CD4-positive, alpha-beta T cell treated with Interleukin-17A for 4 hours (primary cell): ENCODE measurements at regions not wholly inside any gene's neighbourhood (a gene's known extent, or its start where the extent isn't known, plus 50 kb on each side); places are given as distances from the start of the nearest gene placed in this dataset.

Experiments
- DNase-seq: peaks from one replicate; pipeline ENCODE4 v3.0.0-alpha.2; 2020; ENCODE audit warnings: mixed read lengths

- DNase-seq = no peak
These were observed 359.2 kb upstream of the ATP2B1 start for GRCh38 chr12:90067791-90068190.

DNA sequence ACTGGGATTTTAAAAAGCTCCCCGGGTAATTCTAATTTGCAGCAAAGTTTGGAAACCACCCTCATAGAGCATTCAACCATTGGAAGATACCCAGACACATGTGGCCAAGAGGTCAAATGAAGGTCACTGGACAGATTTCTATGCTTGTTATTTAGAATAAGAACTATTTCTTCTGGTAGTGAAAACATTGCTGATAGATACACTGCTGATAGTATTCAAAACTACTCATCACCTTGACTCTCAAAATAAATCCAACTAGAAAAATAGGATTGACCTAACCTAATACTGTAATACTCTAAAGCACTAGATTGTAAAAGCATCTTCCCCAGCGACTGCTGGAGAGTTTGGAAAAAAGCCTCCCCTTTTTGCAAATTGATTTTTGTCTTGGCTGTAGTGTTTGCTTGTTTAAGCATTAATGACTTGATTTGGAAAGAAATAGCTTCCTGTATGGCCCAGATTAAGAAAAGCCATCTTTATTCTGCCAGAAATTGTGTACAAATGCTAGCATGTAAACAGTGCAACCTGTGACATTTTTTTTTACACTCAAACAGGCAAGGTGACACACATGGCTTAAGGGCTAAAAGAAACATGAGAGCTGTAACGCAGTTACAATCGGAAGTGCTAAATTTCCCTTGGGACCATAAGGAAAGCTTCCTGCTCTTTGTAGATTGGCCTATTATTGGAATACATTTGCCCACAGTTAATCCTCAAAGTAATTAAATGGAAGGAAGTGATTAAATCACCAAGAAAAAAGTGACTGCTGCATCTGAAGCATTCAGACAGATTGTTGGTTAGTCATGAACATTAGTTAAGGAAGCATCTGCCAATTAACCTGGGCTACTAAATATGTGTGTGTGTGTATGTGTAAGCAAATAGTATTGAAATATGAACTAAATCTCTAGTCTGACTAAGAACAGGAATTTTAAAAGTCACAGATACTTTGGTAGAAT lies 356.5 kb upstream of the ATP2B1 start:
- DNase-seq = no peak

GRCh38 chr12:90062799-90063198 lies 354.2 kb upstream of the ATP2B1 start:
- no peak for DNase-seq

DNA sequence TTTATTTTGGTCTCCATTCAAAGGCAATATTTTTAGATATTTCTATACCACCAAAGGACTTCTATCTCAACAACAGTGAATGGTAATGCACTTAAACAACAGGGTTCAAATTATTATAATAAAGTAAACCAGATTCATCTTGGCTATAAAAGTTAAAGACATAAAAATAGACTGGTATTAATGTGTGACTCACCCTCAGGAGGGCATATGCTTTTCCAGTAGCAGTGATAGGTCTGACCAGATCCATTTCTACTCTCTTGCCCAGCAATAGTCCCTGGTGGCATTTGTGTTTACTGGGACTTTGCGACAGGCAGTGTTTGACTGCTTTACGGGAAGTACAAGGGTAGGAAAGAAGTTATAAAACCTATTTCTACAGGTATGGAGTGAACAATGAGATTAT lies 353.2 kb upstream of the ATP2B1 start:
- DNase-seq = no peak

DNA sequence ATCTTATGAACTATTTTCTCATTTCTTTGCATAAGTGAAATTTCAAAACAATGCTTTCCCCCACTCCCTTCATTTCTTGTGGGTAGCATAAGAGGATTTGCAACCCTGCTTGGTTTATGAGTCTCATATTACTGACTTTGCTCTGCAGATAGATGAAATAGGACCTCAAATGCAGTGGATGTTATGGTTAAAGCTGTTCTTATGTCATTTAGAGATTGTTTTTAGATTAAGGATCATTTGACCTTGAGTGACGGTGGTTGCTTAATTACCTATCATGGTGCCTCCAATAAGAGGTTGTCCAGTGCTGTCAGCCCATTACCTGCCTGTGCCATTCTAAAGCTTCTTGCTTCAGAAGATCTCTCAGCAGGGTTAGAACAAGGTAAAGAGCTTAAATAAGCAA lies 351.4 kb upstream of the ATP2B1 start:
- no peak for DNase-seq

GRCh38 chr12:90058704-90059103 lies 350.1 kb upstream of the ATP2B1 start:
- DNase-seq = no peak

GRCh38 chr12:90055071-90055470 lies 346.4 kb upstream of the ATP2B1 start:
- DNase-seq = no peak

GRCh38 chr12:90048918-90049317 lies 340.3 kb upstream of the ATP2B1 start:
- no peak for DNase-seq

GRCh38 chr12:90045559-90045958 lies 336.9 kb upstream of the ATP2B1 start:
- no peak for DNase-seq

DNA sequence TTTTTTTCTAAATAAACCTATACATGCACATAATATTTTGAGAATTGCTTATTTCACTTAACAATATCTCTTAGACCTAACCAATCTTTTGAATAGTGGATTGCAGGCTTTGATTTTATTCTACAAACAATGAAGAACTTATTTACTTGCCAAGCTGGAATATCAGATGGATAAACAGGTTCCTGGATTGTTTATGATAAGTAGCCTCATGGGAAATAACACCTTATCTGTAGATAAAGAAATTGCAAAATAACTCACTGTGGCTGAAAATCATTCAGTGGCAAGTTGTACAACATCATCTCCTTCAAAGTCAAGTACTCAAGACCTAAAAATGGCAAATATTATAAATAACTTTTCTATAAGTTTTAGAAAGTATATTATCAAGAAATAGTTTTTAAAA lies 335.4 kb upstream of the ATP2B1 start:
- DNase-seq = no peak

- DNase-seq = no peak
These were observed 334.4 kb upstream of the ATP2B1 start for GRCh38 chr12:90042920-90043641.

- DNase-seq = no peak
These were observed 329.7 kb upstream of the ATP2B1 start for GRCh38 chr12:90038289-90038688.

GRCh38 chr12:90037740-90038139 lies 329.1 kb upstream of the ATP2B1 start:
- DNase-seq = no peak

DNA sequence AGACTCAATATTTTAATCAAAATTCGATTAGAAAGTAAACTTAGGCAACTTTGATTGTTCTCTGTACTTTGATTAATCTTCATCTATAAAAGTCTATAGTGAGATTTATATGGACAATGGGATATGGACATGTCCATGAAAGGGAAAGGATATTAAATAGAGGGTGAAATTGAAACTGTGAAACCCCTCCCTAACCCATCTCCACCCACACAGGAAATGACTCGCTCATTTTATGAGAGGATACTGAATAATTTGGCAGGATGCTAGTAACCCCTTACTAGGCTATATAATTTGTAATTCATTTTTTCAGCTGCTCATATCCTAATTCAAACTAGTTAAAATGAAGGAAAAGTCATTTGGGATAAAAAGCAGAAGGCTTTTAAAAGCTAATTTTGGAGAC lies 328.0 kb upstream of the ATP2B1 start:
- DNase-seq = no peak

GRCh38 chr12:90030726-90031125 lies 322.1 kb upstream of the ATP2B1 start:
- DNase-seq = no peak

DNA sequence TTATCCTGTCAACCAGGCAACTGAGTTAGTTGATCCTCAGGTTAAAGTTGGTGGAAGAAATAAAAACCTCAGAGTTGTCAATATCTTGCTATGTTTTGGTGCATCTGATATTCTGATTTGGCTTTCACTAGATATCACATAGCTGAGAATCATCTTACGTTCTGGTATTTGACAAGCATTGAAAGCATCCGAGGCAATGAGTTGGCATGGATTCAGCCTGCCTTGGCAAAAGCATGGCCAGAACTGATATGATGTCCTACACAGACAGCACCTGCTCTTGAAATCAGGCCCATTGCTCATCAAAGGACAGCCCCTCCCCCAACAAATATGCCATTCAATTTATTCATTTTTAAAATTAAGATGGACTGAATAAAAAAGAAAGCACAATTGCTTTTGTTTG lies 320.7 kb upstream of the ATP2B1 start:
- no peak for DNase-seq

- no peak for DNase-seq
These were observed 320.0 kb upstream of the ATP2B1 start for GRCh38 chr12:90028635-90029051.

DNA sequence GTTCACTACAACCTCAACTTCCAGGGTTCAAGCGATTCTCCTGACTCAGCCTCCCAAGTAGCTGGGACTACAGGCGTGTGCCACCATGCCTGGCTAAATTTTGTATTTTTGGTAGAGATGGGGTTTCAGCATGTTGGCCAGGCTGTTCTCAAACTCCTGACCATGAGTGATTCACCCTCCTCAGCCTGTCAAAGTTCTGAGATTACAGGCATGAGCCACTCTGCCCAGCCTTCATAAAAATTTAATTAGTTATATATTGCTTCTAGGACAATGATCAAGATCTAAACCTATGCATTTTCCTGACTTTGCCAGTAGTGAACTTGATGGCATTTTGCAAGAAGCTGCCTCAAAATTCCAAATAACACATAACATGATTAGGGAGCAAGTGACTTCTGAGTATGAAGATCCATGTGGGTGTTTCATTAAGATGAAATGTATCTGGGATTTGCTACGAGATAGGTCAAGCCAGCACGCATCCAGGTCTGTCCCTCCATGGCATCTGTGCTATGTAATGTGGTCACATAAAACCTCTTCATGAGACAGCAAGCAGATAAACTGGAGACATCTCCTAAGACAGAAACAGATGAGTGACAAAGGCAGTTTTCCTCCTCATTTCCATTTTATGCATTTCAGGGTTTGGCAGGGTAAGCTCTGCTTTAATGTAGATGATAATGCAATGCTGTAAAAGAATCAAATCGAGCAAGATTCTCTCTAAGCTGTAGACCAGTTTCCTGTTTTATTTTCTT lies 319.4 kb upstream of the ATP2B1 start:
- no peak for DNase-seq

GRCh38 chr12:90027041-90027440 lies 318.4 kb upstream of the ATP2B1 start:
- DNase-seq = no peak

DNA sequence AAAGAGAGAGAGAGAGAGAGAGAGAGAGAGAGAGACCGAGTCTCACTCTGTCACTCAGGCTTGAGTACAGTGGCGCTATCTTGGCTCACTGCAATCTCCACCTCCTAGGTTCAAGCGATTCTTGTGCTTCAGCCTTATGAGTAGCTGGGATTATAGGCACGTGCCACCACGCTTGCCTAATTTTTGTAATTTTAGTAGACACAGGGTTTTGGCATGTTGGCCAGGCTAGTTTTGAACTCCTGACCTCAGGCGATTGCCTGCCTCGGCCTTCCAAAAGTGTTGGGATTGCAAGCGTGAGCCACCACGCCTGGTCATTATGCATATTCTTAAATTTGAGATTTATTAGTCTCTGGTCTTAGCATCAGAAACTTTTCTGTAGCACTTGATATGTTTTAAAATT lies 317.9 kb upstream of the ATP2B1 start:
- DNase-seq = no peak

GRCh38 chr12:90024262-90024661 lies 315.6 kb upstream of the ATP2B1 start:
- DNase-seq = no peak

DNA sequence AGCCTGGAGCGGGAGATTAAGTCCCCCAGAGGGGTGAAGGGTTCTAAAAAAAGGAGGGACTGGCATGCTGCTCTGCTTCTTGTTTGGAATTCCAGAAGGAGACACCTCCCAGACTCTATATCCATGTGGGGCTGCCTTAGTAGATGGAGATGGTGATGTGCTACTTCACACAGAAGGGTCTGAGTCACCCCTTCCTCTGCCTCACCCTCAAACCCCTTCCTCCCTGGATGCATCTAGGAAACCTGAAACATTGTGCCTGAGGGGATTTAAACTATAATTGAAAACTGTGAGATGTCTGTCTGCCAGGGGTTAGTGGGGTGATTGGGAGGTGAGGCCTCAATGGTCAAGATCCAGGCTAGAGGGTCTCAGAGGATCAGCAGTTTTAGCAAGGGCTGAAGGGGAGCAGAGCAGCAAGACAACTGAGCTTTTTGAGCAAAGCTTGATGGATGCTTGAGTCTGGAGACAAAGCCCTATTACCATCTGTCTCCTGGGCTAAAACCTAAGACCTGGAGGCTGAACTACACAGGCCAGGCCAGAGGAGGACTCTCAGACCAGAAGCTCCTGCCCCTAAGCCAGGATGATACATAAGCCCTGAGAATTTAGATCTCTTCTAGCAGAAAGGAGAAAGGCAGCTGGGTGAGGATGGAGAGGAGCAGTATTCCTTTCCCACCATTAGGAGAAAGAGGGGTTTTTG lies 314.7 kb upstream of the ATP2B1 start:
- no peak for DNase-seq
